Transverse colon (tissue), 3 donors: ENCODE measurements at regions not wholly inside any gene's neighbourhood (a gene's known extent, or its start where the extent isn't known, plus 50 kb on each side); places are given as distances from the start of the nearest gene placed in this dataset.

Source experiments
- EP300 ChIP-seq: sonication (generic); formaldehyde crosslinking; IDR thresholded peaks from one replicate; pipeline ENCODE4 v1.6.1; 2017; ENCODE audit warnings: antibody characterized with exemption, low read depth
- TF ChIP-seq, protein P1 (sequence below), 5 experiments: fragments of 200-600 bp in 3 of 5; fragments of 450-650 bp in 2 of 5; sonication (generic) in 3 of 5; IDR thresholded peaks; 1 replicate in 2 of 5; 2 replicates in 3 of 5; pipeline ENCODE4 v1.5.1; 2016 to 2017; ENCODE audit warnings: antibody characterized with exemption in 5 of 5, inconsistent platforms in 3 of 5, mild to moderate bottlenecking in 2 of 5, moderate library complexity in 1 of 5

DNA sequence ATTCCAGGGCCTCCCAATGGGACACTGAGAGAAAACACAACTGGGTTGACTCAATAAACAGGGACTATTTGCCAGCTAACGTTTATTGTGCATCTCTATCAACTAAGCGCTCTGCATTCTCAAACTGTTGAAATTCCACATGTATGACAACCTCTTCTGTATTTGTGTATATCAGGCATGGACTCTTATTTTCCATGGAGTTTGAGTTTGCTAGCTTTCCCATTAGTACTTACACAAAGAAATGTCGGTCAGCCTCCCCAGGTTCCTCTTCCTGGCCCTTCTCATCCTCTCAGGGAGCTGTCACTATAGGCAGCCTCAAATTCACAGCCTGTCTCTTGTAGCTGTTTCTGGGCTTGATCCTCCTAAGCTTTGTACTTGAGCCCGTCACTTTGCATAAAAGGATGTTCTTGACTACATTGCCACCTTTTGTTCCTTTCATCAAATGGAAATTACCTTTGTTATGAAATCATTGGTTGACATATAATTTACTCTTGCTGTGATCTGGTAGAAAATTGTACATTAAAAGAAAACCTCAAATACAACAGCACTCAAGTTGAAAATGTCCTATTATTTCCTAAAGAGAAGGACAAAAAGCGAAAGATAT lies 60.0 kb upstream of the NTPCR start:
- TF ChIP-seq, protein P1, sequence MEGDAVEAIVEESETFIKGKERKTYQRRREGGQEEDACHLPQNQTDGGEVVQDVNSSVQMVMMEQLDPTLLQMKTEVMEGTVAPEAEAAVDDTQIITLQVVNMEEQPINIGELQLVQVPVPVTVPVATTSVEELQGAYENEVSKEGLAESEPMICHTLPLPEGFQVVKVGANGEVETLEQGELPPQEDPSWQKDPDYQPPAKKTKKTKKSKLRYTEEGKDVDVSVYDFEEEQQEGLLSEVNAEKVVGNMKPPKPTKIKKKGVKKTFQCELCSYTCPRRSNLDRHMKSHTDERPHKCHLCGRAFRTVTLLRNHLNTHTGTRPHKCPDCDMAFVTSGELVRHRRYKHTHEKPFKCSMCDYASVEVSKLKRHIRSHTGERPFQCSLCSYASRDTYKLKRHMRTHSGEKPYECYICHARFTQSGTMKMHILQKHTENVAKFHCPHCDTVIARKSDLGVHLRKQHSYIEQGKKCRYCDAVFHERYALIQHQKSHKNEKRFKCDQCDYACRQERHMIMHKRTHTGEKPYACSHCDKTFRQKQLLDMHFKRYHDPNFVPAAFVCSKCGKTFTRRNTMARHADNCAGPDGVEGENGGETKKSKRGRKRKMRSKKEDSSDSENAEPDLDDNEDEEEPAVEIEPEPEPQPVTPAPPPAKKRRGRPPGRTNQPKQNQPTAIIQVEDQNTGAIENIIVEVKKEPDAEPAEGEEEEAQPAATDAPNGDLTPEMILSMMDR (IDR thresholded peaks at IDR 0.05), result no peak
- no peak for TF ChIP-seq EP300
